ENCODE measurements at regions not wholly inside any gene's neighbourhood (a gene's known extent, or its start where the extent isn't known, plus 50 kb on each side); places are given as distances from the start of the nearest gene placed in this dataset.

GRCh38 chr7:46220066-46220630, 299.1 kb upstream of the IGFBP3 start:
- 0 out of 2 replicates have a peak overlapping the region, but pooled peaks have one; percentile 3 for H2AK5ac ChIP-seq (ENCODE audit: low read depth, low read length)
- H3K23me2 ChIP-seq (ENCODE audit: low read depth, low read length) = no peaks in the 10 kb centered on the region
- no peak overlapping the region for H3K56ac ChIP-seq (replicated peaks; ENCODE audit: insufficient read length, low read depth, low read length)
- H2BK12ac ChIP-seq (ENCODE audit: low read depth, low read length) = no peak overlapping the region
- H2AFZ ChIP-seq (ENCODE audit: low read length) = no peak overlapping the region
- no peak overlapping the region for H2BK20ac ChIP-seq (ENCODE audit: low read length)
- no peak overlapping the region for H3K9ac ChIP-seq (replicated peaks in 1 of 4; ENCODE audit: extremely low read depth in 1 of 4, low read depth in 3 of 4, low read length in 3 of 4)
- no peak overlapping the region for H4K8ac ChIP-seq (ENCODE audit: extremely low read depth, insufficient read depth, low read length)
- no peak overlapping the region for H2BK15ac ChIP-seq (ENCODE audit: low read length)
- no peak overlapping the region for H4K5ac ChIP-seq (ENCODE audit: insufficient read length, low read depth, low read length)
- 88% methylated on average over 7 of the region's 7 CpGs; no CpG with 5 or more reads in 1 of the 2 experiments for WGBS, 2 experiments (ENCODE audit: extremely low coverage in 1 of 2, insufficient coverage in 1 of 2, insufficient read length in 1 of 2, insufficient replicate concordance in 2 of 2, low coverage in 1 of 2, low lambda C conversion rate in 2 of 2, missing lambda C conversion rate in 1 of 2)
- H3K23ac ChIP-seq (ENCODE audit: insufficient read length) = no peak overlapping the region
- H3K14ac ChIP-seq (ENCODE audit: insufficient read length) = no peak overlapping the region
- no peaks in the 10 kb centered on the region for H3K79me1 ChIP-seq (ENCODE audit: low read depth, low read length)
- H3K4ac ChIP-seq (replicated peaks; ENCODE audit: insufficient read length, low read depth, low read length) = no peak overlapping the region
- no peak overlapping the region for H4K91ac ChIP-seq (replicated peaks; ENCODE audit: insufficient read length, low read length)
- FAIRE-seq = no peak
- no peak overlapping the region for H3K4me2 ChIP-seq (ENCODE audit: insufficient read depth in 1 of 2, low read depth in 2 of 2, low read length in 2 of 2)
- peak in 1 of 2 experiments; percentile 6 for DNase-seq (ENCODE audit: low read depth in 1 of 2, low spot score in 2 of 2)
- H3K18ac ChIP-seq (ENCODE audit: extremely low read depth, low read length) = no peak overlapping the region
- no peaks in the 10 kb centered on the region for H3K9me3 ChIP-seq (ENCODE audit: insufficient read depth in 2 of 2, low read depth in 1 of 2, low read length in 1 of 2)
- H3K4me3 ChIP-seq (ENCODE audit: extremely low read depth in 1 of 4, insufficient read depth in 2 of 4, low read depth in 3 of 4, low read length in 4 of 4) = no peak overlapping the region
- no peak overlapping the region for H2BK120ac ChIP-seq (replicated peaks; ENCODE audit: low read depth, low read length)
- no peaks in the 10 kb centered on the region; a peak in 1 of 7 replicates for H3K4me1 ChIP-seq (replicated peaks in 1 of 4; ENCODE audit: control insufficient read depth in 3 of 4, insufficient read depth in 4 of 4, low read length in 3 of 4)
- no peaks in the 10 kb centered on the region for H3K36me3 ChIP-seq (ENCODE audit: control insufficient read depth in 2 of 4, insufficient read depth in 4 of 4, low read length in 3 of 4)
- no peak overlapping the region for H2BK5ac ChIP-seq (ENCODE audit: low read depth, low read length)
- no peaks in the 10 kb centered on the region for H3K27me3 ChIP-seq (replicated peaks in 1 of 4; ENCODE audit: control insufficient read depth in 3 of 4, extremely low read depth in 1 of 4, insufficient read depth in 3 of 4, low read length in 3 of 4)
- no peak overlapping the region for H3K27ac ChIP-seq (ENCODE audit: low read depth, low read length)
- H3K79me2 ChIP-seq (ENCODE audit: control insufficient read depth in 1 of 2, insufficient read depth in 2 of 2, low read length in 2 of 2) = no peaks in the 10 kb centered on the region
- CTCF ChIA-PET (ENCODE audit: partially characterized antibody) = interaction anchor here (0.7 kb wide), 1 partner anchor 40 kb away, joined by 3 read pairs; no protein-coding TSS in a partner anchor
- POLR2A ChIA-PET (ENCODE audit: partially characterized antibody) = no interaction called here
- H4K20me1 ChIP-seq (replicated peaks in 1 of 2; ENCODE audit: control insufficient read depth in 1 of 2, insufficient read depth in 2 of 2, low read length in 2 of 2) = no peaks in the 10 kb centered on the region
- TF ChIP-seq KDM4A (IDR thresholded peaks at IDR 0.05; ENCODE audit: low read depth, low read length, severe bottlenecking) = no peak
- TF ChIP-seq TEAD4 (IDR thresholded peaks at IDR 0.05; ENCODE audit: low read depth, low read length) = no peak
- no peak for TF ChIP-seq PHF8 (conservative IDR thresholded peaks at IDR 0.05; ENCODE audit: low read depth, low read length)
- no peak for TF ChIP-seq CREB1 (IDR thresholded peaks at IDR 0.05)
- TF ChIP-seq POU5F1 (IDR thresholded peaks at IDR 0.05; ENCODE audit: low read depth, low read length) = no peak
- no peak for TF ChIP-seq RAD21 (IDR thresholded peaks at IDR 0.05 in 1 of 2, conservative IDR thresholded peaks at IDR 0.05 in 1 of 2; ENCODE audit: low read depth in 2 of 2, low read length in 2 of 2)
- TF ChIP-seq NANOG (IDR thresholded peaks at IDR 0.05; ENCODE audit: insufficient read depth, low read depth, low read length, poor library complexity, severe bottlenecking) = no peak
- TF ChIP-seq SIRT6 (IDR thresholded peaks at IDR 0.05; ENCODE audit: low read length) = no peak
- TF ChIP-seq HDAC2 (IDR thresholded peaks at IDR 0.05; ENCODE audit: borderline replicate concordance in 1 of 2, low read depth in 2 of 2, low read length in 2 of 2) = no peak
- no peak for TF ChIP-seq KDM5A (IDR thresholded peaks at IDR 0.05; ENCODE audit: low read length)
- TF ChIP-seq SP4 (IDR thresholded peaks at IDR 0.05; ENCODE audit: low read length) = no peak
- no peak for TF ChIP-seq MAFK (IDR thresholded peaks at IDR 0.05; ENCODE audit: low read depth, low read length)
- no peak for TF ChIP-seq BCL11A (IDR thresholded peaks at IDR 0.05; ENCODE audit: low read depth in 2 of 2, low read length in 2 of 2)

Data from H1 (cell line).